HG03280 (cell line): ENCODE measurements at regions not wholly inside any gene's neighbourhood (a gene's known extent, or its start where the extent isn't known, plus 50 kb on each side); places are given as distances from the start of the nearest gene placed in this dataset.
"Not testable (repeated sequence)": the region's sequence is repeated elsewhere in the genome, so short reads cannot be mapped to it uniquely, and the experiment has no call there.

ENCODE experiments used
- ATAC-seq: cut with Tn5 transposase; IDR thresholded peaks from one replicate; pipeline ENCODE4 v1.9.1; 2021; ENCODE audit warnings: mild to moderate bottlenecking, moderate library complexity; ENCODE audit not compliant: unreplicated experiment

- ATAC-seq, result no peak
Observed at GRCh38 chr15:35914573-35914972, 368.6 kb upstream of the DPH6 start.

GRCh38 chr15:35921046-35921445 lies 375.1 kb upstream of the DPH6 start:
- ATAC-seq, result no peak

GRCh38 chr15:35925275-35926006 lies 379.5 kb upstream of the DPH6 start:
- ATAC-seq, result no peak

GRCh38 chr15:35926007-35926380 lies 380.0 kb upstream of the DPH6 start:
- ATAC-seq, result no peak

- no peak for ATAC-seq
Observed at GRCh38 chr15:35928847-35929246, 382.9 kb upstream of the DPH6 start.

- peak; percentile 75 for ATAC-seq
Observed at GRCh38 chr15:35929740-35930444, 383.9 kb upstream of the DPH6 start.

- no peak for ATAC-seq
Observed at GRCh38 chr15:35931799-35932341, 385.9 kb upstream of the DPH6 start.

- no peak for ATAC-seq
Observed at GRCh38 chr15:35932531-35932930, 386.6 kb upstream of the DPH6 start.

GRCh38 chr15:35933531-35933930 lies 387.6 kb upstream of the DPH6 start:
- no peak for ATAC-seq

GRCh38 chr15:35934383-35935049 lies 388.6 kb upstream of the DPH6 start:
- no peak for ATAC-seq

GRCh38 chr15:35936284-35936683 lies 390.3 kb upstream of the DPH6 start:
- ATAC-seq, result no peak

GRCh38 chr15:35937380-35937779 lies 391.4 kb upstream of the DPH6 start:
- ATAC-seq, result no peak

- ATAC-seq, result no peak
Observed at GRCh38 chr15:35944945-35945585, 399.1 kb upstream of the DPH6 start.

- no peak for ATAC-seq
Observed at GRCh38 chr15:35953424-35953823, 407.5 kb upstream of the DPH6 start.

GRCh38 chr15:35956056-35956455 lies 410.1 kb upstream of the DPH6 start:
- ATAC-seq, result no peak

- no peak for ATAC-seq
Observed at GRCh38 chr15:35958021-35958420, 412.1 kb upstream of the DPH6 start.

- ATAC-seq, result no peak
Observed at GRCh38 chr15:35958975-35959374, 413.0 kb upstream of the DPH6 start.

- ATAC-seq, result no peak
Observed at GRCh38 chr15:35963326-35963725, 417.4 kb upstream of the DPH6 start.

GRCh38 chr15:35966781-35967180 lies 420.8 kb upstream of the DPH6 start:
- ATAC-seq, result no peak

GRCh38 chr15:35967968-35968367 lies 422.0 kb upstream of the DPH6 start:
- ATAC-seq, result not testable (repeated sequence)

- ATAC-seq, result no peak
Observed at GRCh38 chr15:35973029-35973428, 427.1 kb upstream of the DPH6 start.
